SU-DHL-6 (cell line): ENCODE measurements at regions not wholly inside any gene's neighbourhood (a gene's known extent, or its start where the extent isn't known, plus 50 kb on each side); places are given as distances from the start of the nearest gene placed in this dataset.

Experiments
- H2AFZ ChIP-seq: fragments of 200-600 bp; sonication (generic); 2 replicates; pipeline ENCODE4 v1.6.1; 2014; ENCODE audit warnings: low read depth, mild to moderate bottlenecking, moderate library complexity, mixed read lengths, antibody characterized with exemption, low read length; ENCODE audit not compliant: severe bottlenecking
- H3F3A ChIP-seq: fragments of 200-600 bp; shearing (Covaris generic); 2 replicates; pipeline ENCODE4 v1.6.0; 2016; ENCODE audit warnings: antibody characterized with exemption, mild to moderate bottlenecking; ENCODE audit not compliant: insufficient read depth
- H3K27ac ChIP-seq: fragments of 200-600 bp; sonication (generic); 2 replicates; pipeline ENCODE4 v1.5.1; 2016; ENCODE audit warnings: low read depth, mild to moderate bottlenecking, low read length, moderate library complexity, mixed read lengths
- H3K27me3 ChIP-seq: fragments of 200-600 bp; sonication (generic), shearing (Covaris generic); 2 replicates; pipeline ENCODE4 v1.6.0; 2014; ENCODE audit warnings: mild to moderate bottlenecking, low read length
- H3K36me3 ChIP-seq: fragments of 200-600 bp; sonication (generic); 2 replicates; pipeline ENCODE4 v1.6.1; 2014; ENCODE audit warnings: mild to moderate bottlenecking, low read length, mixed read lengths
- H3K4me2 ChIP-seq: fragments of 300-600, 200-600 bp; shearing (Covaris generic), sonication (generic); 2 replicates; pipeline ENCODE4 v1.6.0; 2014; ENCODE audit warnings: low read length, low read depth, mild to moderate bottlenecking; ENCODE audit not compliant: poor library complexity, severe bottlenecking
- H3K4me3 ChIP-seq: fragments of 200-600 bp; sonication (generic); 2 replicates; pipeline ENCODE4 v1.5.1; 2014; ENCODE audit warnings: antibody characterized with exemption, low read length, mild to moderate bottlenecking, mixed read lengths; ENCODE audit not compliant: insufficient read depth, poor library complexity, severe bottlenecking
- H3K79me2 ChIP-seq: fragments of 200-600 bp; sonication (generic); 2 replicates; pipeline ENCODE4 v1.6.1; 2014; ENCODE audit warnings: mild to moderate bottlenecking, low read length, moderate library complexity; ENCODE audit not compliant: insufficient read depth
- H3K9ac ChIP-seq: fragments of 200-600 bp; sonication (generic); 2 replicates; pipeline ENCODE4 v1.7.0; 2014; ENCODE audit warnings: mild to moderate bottlenecking, low read length
- H3K9me2 ChIP-seq: fragments of 200-600 bp; sonication (generic); replicated peaks from 2 replicates; pipeline ENCODE4 v1.6.1; 2014; ENCODE audit warnings: low read length; ENCODE audit not compliant: insufficient read depth
- H3K9me3 ChIP-seq: fragments of 200-600 bp; sonication (generic); 2 replicates; pipeline ENCODE4 v1.6.1; 2014; ENCODE audit warnings: low read length, mixed read lengths; ENCODE audit not compliant: insufficient read depth
- H4K20me1 ChIP-seq: fragments of 200-600 bp; sonication (generic); 2 replicates; pipeline ENCODE4 v1.6.1; 2014; ENCODE audit warnings: low read depth, mild to moderate bottlenecking, antibody characterized with exemption, low read length, moderate library complexity, mixed read lengths
- CTCF ChIP-seq: fragments of 200-600 bp; sonication (generic); IDR thresholded peaks from one replicate; pipeline ENCODE4 v1.5.1; 2017; ENCODE audit warnings: antibody characterized with exemption, mild to moderate bottlenecking, low read length, moderate library complexity; ENCODE audit not compliant: insufficient read depth, poor library complexity, severe bottlenecking
- EZH2phosphoT487 ChIP-seq: fragments of 200-600 bp; sonication (generic), shearing (Covaris generic); conservative IDR thresholded peaks from 2 replicates; pipeline ENCODE4 v1.6.1; 2018; ENCODE audit warnings: mild to moderate bottlenecking, antibody characterized with exemption, low read length, moderate library complexity, mixed read lengths

- TF ChIP-seq EZH2phosphoT487: no peak
- TF ChIP-seq CTCF: no peak
- Histone ChIP-seq H3K9ac (no peak overlapping the region), H3K27me3 (no peaks in the 10 kb centered on the region), H3K9me2 (no peaks in the 10 kb centered on the region), H3K79me2 (no peaks in the 10 kb centered on the region), H2AFZ (no peak overlapping the region), H3K9me3 (no peaks in the 10 kb centered on the region), H3F3A (no peaks in the 10 kb centered on the region), H3K4me3 (no peak overlapping the region), H3K4me2 (no peak overlapping the region), H3K36me3 (no peaks in the 10 kb centered on the region), H3K27ac (no peak overlapping the region), H4K20me1 (no peaks in the 10 kb centered on the region)
These were observed 251.7 kb downstream of the ALDH8A1 start for GRCh38 chr6:134698228-134698627.

GRCh38 chr6:134692008-134692407 is 257.9 kb downstream of the ALDH8A1 start:
- H2AFZ ChIP-seq: no peak overlapping the region
- H3K4me3 ChIP-seq: no peak overlapping the region
- no peaks in the 10 kb centered on the region for H3F3A ChIP-seq
- no peak overlapping the region for H3K9ac ChIP-seq
- no peak overlapping the region for H3K4me2 ChIP-seq
- H4K20me1 ChIP-seq: no peaks in the 10 kb centered on the region
- no peaks in the 10 kb centered on the region for H3K9me2 ChIP-seq
- H3K36me3 ChIP-seq: no peaks in the 10 kb centered on the region
- H3K27ac ChIP-seq: no peak overlapping the region
- no peak for TF ChIP-seq EZH2phosphoT487
- no peak for TF ChIP-seq CTCF
- H3K27me3 ChIP-seq: no peaks in the 10 kb centered on the region
- H3K79me2 ChIP-seq: no peaks in the 10 kb centered on the region
- H3K9me3 ChIP-seq: no peaks in the 10 kb centered on the region

- no peaks in the 10 kb centered on the region for H3F3A ChIP-seq
- H3K9me3 ChIP-seq: no peaks in the 10 kb centered on the region
- no peak overlapping the region for H3K27ac ChIP-seq
- H3K27me3 ChIP-seq: no peaks in the 10 kb centered on the region
- no peak overlapping the region for H3K4me2 ChIP-seq
- no peaks in the 10 kb centered on the region for H3K9me2 ChIP-seq
- no peak overlapping the region for H3K9ac ChIP-seq
- TF ChIP-seq EZH2phosphoT487: no peak
- no peak for TF ChIP-seq CTCF
- H2AFZ ChIP-seq: no peak overlapping the region
- no peak overlapping the region for H3K4me3 ChIP-seq
- H4K20me1 ChIP-seq: no peaks in the 10 kb centered on the region
- no peaks in the 10 kb centered on the region for H3K36me3 ChIP-seq
- no peaks in the 10 kb centered on the region for H3K79me2 ChIP-seq
These were observed 258.7 kb downstream of the ALDH8A1 start for GRCh38 chr6:134691180-134691579.
